ENCODE measurements at regions not wholly inside any gene's neighbourhood (a gene's known extent, or its start where the extent isn't known, plus 50 kb on each side); places are given as distances from the start of the nearest gene placed in this dataset.

GRCh38 chr12:102609996-102610395, 129.6 kb upstream of the IGF1 start:
- Mint-ChIP-seq H3K27me3 (ENCODE audit: unreplicated experiment) (no peaks in the 10 kb centered on the region), H3K27ac (ENCODE audit: unreplicated experiment) (no peak overlapping the region), H3K4me3 (ENCODE audit: low read depth, unreplicated experiment) (no peak overlapping the region), H3K9me3 (ENCODE audit: low read depth, unreplicated experiment) (peaks cover 8% of the 10 kb centered on the region), H3K36me3 (ENCODE audit: insufficient read depth, unreplicated experiment) (no peaks in the 10 kb centered on the region), H3K4me1 (ENCODE audit: low read depth, unreplicated experiment) (no peaks in the 10 kb centered on the region)
- no peak for TF ChIP-seq CTCF (IDR thresholded peaks at IDR 0.05; ENCODE audit: unreplicated experiment)
- intact Hi-C loops (cut with micrococcal nuclease; ENCODE audit: unreplicated experiment): no loop called here
- CTCF ChIA-PET: no interaction called here
- no TSS peak for BruUV-seq (replicated peaks)
- no peak for DNase-seq

GRCh38 chr12:102603021-102603420, 122.7 kb upstream of the IGF1 start:
- H3K36me3 Mint-ChIP-seq (ENCODE audit: insufficient read depth, unreplicated experiment): no peaks in the 10 kb centered on the region
- H3K4me1 Mint-ChIP-seq (ENCODE audit: low read depth, unreplicated experiment): no peaks in the 10 kb centered on the region
- no peak overlapping the region for H3K4me3 Mint-ChIP-seq (ENCODE audit: low read depth, unreplicated experiment)
- CTCF ChIA-PET: no interaction called here
- peaks cover 5% of the 10 kb centered on the region for H3K9me3 Mint-ChIP-seq (ENCODE audit: low read depth, unreplicated experiment)
- TF ChIP-seq CTCF (IDR thresholded peaks at IDR 0.05; ENCODE audit: unreplicated experiment): no peak
- H3K27ac Mint-ChIP-seq (ENCODE audit: unreplicated experiment): no peak overlapping the region
- DNase-seq: no peak
- no TSS peak for BruUV-seq (replicated peaks)
- H3K27me3 Mint-ChIP-seq (ENCODE audit: unreplicated experiment): no peaks in the 10 kb centered on the region
- intact Hi-C loops (cut with micrococcal nuclease; ENCODE audit: unreplicated experiment): no loop called here

- no TSS peak for BruUV-seq (replicated peaks)
- H3K4me3 Mint-ChIP-seq (ENCODE audit: low read depth, unreplicated experiment): no peak overlapping the region
- no peaks in the 10 kb centered on the region for H3K4me1 Mint-ChIP-seq (ENCODE audit: low read depth, unreplicated experiment)
- intact Hi-C loops (cut with micrococcal nuclease; ENCODE audit: unreplicated experiment): no loop called here
- H3K27ac Mint-ChIP-seq (ENCODE audit: unreplicated experiment): no peak overlapping the region
- no peak for DNase-seq
- H3K9me3 Mint-ChIP-seq (ENCODE audit: low read depth, unreplicated experiment): peaks cover 4% of the 10 kb centered on the region
- no peak for TF ChIP-seq CTCF (IDR thresholded peaks at IDR 0.05; ENCODE audit: unreplicated experiment)
- H3K27me3 Mint-ChIP-seq (ENCODE audit: unreplicated experiment): no peaks in the 10 kb centered on the region
- CTCF ChIA-PET: no interaction called here
- H3K36me3 Mint-ChIP-seq (ENCODE audit: insufficient read depth, unreplicated experiment): no peaks in the 10 kb centered on the region
These were observed 122.2 kb upstream of the IGF1 start for GRCh38 chr12:102602521-102602920.

GRCh38 chr12:102601621-102602020, 121.3 kb upstream of the IGF1 start:
- Mint-ChIP-seq H3K36me3 (ENCODE audit: insufficient read depth, unreplicated experiment) (no peaks in the 10 kb centered on the region), H3K9me3 (ENCODE audit: low read depth, unreplicated experiment) (no peaks in the 10 kb centered on the region), H3K4me3 (ENCODE audit: low read depth, unreplicated experiment) (no peak overlapping the region), H3K27ac (ENCODE audit: unreplicated experiment) (no peak overlapping the region), H3K27me3 (ENCODE audit: unreplicated experiment) (no peaks in the 10 kb centered on the region), H3K4me1 (ENCODE audit: low read depth, unreplicated experiment) (no peaks in the 10 kb centered on the region)
- no peak for DNase-seq
- intact Hi-C loops (cut with micrococcal nuclease; ENCODE audit: unreplicated experiment): no loop called here
- TF ChIP-seq CTCF (IDR thresholded peaks at IDR 0.05; ENCODE audit: unreplicated experiment): no peak
- CTCF ChIA-PET: no interaction called here
- BruUV-seq (replicated peaks): no TSS peak

GRCh38 chr12:102596687-102597086, 116.3 kb upstream of the IGF1 start:
- TF ChIP-seq CTCF (IDR thresholded peaks at IDR 0.05; ENCODE audit: unreplicated experiment): no peak
- DNase-seq: no peak
- H3K4me3 Mint-ChIP-seq (ENCODE audit: low read depth, unreplicated experiment): no peak overlapping the region
- H3K4me1 Mint-ChIP-seq (ENCODE audit: low read depth, unreplicated experiment): no peaks in the 10 kb centered on the region
- no peak overlapping the region for H3K27ac Mint-ChIP-seq (ENCODE audit: unreplicated experiment)
- BruUV-seq (replicated peaks): no TSS peak
- H3K36me3 Mint-ChIP-seq (ENCODE audit: insufficient read depth, unreplicated experiment): no peaks in the 10 kb centered on the region
- H3K9me3 Mint-ChIP-seq (ENCODE audit: low read depth, unreplicated experiment): no peaks in the 10 kb centered on the region
- H3K27me3 Mint-ChIP-seq (ENCODE audit: unreplicated experiment): no peaks in the 10 kb centered on the region
- intact Hi-C loops (cut with micrococcal nuclease; ENCODE audit: unreplicated experiment): no loop called here
- CTCF ChIA-PET: interaction anchor here (1.1 kb wide), 1 partner anchor 223 kb away, joined by 3 read pairs; no protein-coding TSS in a partner anchor
